Activated CD4-positive, alpha-beta T cell treated with anti-CD3 and anti-CD28 coated beads, Interleukin-2, amount 50 U/mL, for 4 hours (primary cell): ENCODE measurements at regions not wholly inside any gene's neighbourhood (a gene's known extent, or its start where the extent isn't known, plus 50 kb on each side); places are given as distances from the start of the nearest gene placed in this dataset.

ENCODE experiments used
- DNase-seq, 2 experiments: peaks; one replicate each; pipeline ENCODE4 v3.0.0-alpha.2; 2020

DNA sequence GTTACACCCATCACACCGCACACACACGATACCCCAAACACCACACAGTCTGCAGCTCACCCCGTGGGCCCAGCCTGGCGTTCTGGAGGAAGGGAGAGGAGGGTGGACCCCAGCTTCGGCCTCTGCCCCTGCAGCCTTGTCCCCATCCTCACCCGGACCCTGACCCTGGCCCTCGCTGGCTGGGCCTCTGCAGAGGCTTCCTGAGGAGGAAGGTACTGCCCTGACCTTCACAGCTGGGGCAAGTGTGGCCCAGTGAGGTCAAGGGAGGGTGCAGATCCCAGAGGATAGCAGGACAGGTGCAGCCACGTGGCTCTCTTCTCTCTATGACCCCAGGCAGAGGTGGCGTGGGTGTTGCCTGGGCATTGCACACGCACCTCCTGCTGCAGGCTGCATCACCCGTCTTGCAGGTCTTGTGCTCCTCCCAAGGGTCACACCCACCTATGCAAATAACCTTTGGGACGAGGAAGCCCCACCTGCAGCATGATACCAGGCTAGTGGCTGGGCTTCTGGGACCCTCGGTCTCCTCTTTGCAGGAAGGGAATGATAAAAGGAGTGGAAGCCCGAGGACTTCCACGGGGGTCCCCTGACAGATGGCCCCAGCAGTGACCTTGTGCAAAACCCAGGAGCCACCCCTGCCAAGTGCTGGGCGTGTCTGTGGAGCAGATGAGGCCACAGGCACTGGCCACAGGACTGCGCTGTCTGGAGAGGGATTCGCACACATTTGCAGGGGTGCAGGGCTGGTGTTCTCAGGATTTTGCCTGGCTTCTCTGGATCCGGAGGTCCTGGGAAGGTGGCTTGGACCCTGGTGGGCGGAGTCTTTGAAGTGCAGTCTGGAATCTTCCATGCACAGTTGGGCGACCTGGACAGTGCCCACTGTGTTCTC lies 1241.5 kb downstream of the BRD1 start:
- no peak for DNase-seq

DNA sequence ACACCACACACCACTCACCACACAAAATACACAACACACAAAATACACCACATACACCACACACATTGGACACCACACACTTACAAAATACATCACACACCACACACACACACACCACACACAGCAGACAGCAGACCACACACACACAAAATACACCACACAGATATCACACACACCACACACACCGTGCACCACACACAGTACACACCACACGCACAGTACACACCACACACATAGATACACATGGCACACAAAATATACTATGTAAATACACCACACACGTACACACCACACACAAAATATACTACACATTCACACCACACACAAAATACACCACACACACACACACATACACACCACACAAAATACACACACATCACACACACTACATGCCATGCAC lies 1243.5 kb downstream of the BRD1 start:
- no peak for DNase-seq

GRCh38 chr22:48581796-48582469 lies 1245.7 kb downstream of the BRD1 start:
- no peak for DNase-seq

- DNase-seq, result no peak
These were observed 1246.4 kb downstream of the BRD1 start for GRCh38 chr22:48581205-48581766.

DNA sequence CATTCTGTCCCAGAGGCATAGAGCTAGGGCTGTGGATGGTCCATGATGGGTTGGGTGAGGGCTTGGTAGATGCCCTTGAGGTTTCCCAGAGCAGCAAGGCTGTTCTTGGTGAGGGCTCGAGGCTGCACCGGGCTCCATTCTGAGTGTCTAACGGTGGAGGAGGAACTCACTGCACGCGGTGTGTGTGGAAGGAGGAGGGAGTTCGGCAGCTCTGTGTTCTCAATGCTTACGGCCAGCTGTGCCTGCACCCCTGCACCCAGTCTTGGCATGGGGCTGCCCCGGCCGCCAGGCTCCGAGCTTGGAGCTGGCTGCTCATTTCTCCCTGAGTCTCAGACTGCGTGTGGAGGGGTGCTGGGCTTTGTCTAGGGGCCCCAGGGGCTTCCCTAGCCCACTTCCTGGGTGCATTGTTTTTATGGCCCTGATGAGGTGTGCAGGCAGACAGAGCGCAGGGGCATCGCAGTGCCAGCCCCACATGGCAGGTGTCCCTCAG lies 1247.1 kb downstream of the BRD1 start:
- no peak for DNase-seq

DNA sequence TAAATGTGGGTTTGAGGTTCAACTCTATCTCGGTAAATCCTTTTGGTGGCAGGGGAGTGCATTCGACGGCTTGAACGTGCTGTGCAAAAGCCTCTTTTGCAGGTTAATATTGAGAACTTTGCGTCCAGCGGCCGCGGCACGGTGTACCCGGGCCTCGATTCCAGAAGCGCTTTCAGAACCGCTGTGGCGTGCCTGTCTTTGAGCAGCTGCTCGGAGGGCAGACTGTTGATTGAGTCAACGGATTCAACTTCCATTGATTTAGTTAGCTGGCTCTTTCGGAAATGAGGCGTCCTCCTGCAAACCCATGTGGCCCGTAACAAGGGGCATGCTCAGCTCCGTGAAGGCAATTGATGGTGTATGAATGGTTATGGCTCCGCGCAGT lies 1247.8 kb downstream of the BRD1 start:
- DNase-seq, result no peak

DNA sequence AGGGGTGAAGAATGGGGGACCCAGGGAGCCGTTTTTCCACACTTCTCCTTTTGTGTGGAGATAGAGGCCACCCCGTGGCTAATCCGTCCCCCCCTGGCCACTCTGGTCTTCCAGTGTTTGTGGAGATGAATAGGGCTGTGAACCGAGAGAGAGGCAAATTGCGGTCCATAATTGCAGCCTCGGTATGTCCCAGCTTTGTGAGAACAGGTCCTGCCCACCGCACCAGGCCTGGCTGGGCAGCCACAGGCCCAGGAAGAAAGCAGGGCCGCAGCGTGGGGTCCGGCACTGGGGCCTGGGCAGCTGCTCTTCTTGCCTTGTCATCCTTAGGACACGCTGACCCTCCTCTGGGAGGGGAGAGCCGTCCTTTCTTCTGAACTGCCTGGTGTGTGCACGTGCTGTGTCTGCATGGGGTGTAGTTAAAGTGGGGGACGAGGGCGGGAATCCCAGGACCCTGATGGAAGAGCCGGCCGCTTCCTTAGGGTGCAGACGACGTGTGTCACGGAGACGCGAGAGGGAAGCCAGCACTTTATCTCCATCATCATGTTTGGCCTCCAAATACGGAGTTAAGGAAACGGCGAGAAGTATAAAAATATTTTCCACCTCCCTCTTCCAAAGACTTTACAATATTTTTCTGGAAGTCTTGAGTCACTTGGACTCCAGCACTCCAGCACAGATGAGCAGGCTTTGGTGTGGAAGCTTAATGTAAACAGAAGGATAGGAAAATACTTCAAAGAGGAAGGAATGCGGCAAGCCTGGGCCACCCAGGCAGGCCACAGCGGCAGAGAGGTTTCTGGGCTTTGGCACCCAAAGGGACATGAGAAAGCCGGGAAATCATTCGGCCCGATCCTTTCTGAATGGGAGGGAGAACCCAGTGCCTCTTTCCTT lies 1248.4 kb downstream of the BRD1 start:
- DNase-seq, result no peak

DNA sequence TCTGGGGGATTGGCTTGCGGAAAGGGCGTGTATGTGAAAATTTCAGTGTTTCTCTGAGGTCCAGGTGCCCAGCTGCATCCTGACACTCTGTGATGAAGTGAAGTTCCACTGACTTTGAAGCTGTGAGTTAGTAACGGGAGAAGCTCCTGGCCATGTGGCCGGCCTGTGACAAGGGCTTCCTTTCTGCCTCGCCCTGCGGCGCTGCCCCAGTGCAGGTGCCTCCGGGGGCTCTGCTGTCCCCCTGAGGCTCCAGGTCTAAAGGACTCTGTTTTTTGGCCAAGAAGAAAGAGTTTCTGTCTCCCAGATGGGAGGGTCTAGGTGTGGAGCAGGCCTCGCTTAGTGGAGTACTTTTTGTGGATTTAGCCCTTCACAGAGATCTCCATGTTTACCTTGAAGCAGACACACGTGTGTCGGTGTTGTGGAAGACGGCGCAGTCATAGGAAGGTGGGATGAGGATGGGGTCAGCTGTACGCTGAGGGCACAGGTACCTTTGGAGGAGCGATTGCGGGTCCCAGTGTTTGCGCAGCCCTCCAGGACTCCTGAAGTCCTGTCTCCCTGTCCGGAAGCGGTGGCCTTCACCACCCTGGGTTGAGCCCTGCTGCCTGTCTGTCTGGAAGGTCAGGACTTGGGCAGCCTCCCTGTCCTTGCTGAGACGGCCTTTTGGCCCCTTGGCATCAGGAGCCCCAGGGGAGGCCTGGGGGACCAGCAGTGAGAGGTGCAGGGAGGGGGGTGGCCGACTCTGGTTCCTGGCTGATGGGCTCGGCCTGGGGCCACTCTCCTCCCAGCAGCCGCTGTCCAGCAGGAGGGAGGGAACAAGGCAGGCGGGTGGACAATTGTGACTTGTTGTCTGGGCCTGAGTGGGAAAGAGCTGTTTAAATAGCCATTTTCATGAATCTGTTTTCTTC lies 1249.3 kb downstream of the BRD1 start:
- no peak for DNase-seq

DNA sequence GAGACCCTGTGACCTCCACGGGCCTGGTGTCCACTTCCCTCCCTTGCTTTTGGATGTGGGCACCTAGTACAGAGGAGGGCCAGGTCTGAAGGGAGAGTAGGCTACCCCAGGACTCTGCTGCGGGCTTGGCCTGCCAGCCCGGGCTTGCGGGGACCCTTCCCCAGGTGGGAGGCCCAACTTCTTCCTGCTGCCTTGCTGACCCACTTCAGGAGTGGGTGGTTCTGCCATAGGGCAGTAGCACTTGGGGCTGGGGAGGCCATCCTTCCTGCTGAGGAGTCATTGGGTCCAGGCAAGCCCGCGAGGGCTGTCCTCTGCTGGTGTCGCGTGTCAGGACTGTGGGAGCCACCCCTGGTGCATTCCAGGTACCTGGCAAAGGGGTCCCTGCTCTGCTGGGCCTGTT lies 1250.0 kb downstream of the BRD1 start:
- no peak for DNase-seq

DNA sequence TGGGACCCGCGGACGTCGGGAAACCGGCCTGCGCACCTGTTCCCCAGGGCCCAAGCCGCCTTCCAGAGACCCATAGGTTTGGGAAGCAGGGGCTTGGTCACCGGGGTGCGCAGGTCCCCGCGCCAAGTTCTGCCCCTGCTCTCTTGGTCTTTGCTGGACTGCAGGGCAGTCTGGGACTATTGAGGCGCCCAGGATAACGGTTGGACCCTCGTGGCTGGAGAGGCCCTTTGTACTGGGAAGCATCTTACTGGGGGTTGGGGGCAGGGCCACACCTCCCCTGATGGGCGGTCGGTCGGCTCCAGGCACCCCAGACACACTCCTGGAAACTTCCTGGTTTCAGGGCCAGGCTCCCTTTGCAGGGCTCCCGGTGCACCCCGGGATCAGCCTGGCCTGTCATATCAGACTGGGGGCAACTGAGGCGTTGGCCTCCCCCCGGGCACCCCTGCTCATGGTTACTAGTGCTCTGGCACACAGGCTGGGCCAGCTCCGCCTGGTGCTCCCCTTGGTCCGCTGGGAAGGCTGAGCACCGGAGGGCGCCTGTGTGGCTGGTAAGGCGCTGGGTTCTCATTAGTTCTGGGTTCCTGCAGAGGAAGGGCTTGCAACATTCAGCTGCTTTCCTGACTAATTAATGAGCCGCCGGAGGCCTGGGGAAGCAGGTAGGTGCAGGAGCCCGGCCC lies 1250.5 kb downstream of the BRD1 start:
- DNase-seq, result no peak

GRCh38 chr22:48576333-48577013 lies 1251.2 kb downstream of the BRD1 start:
- DNase-seq, result no peak

DNA sequence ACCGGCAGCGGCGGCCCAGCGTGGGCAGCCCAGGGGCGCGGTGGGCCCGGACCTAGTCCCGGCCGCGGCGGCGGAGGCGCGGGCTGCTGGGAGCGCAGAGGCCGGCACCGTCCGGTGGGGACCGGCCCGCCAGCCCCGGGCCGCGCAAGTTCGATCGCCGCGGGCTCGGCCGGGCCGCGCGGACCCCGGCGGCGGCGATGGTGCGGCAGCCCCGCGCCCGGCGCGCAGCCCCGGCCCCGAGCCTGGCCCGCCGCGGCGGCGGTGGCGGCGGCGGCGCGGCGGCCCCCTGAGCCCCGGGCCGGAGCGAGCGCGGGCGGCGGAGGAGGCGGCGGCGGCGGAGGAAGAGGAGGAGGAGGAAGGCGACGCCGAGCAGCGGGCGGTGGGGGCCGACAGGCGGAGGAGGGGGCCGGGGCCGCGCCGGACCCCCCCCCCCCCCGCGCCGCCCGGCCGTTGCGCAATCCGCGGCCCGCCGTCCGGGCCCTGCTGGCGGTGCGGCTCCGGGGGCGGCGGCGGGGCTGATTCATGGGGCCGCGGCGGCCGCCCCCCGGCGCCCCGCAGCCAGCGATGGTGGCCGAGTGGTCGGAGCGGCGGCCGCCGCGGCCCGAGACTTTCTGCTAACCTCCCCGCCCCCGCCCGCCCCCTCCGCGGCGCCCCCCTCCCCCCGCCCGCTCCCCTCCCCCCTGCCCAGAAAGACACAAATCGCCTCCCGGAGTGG lies 1251.9 kb downstream of the BRD1 start:
- DNase-seq, result no peak

DNA sequence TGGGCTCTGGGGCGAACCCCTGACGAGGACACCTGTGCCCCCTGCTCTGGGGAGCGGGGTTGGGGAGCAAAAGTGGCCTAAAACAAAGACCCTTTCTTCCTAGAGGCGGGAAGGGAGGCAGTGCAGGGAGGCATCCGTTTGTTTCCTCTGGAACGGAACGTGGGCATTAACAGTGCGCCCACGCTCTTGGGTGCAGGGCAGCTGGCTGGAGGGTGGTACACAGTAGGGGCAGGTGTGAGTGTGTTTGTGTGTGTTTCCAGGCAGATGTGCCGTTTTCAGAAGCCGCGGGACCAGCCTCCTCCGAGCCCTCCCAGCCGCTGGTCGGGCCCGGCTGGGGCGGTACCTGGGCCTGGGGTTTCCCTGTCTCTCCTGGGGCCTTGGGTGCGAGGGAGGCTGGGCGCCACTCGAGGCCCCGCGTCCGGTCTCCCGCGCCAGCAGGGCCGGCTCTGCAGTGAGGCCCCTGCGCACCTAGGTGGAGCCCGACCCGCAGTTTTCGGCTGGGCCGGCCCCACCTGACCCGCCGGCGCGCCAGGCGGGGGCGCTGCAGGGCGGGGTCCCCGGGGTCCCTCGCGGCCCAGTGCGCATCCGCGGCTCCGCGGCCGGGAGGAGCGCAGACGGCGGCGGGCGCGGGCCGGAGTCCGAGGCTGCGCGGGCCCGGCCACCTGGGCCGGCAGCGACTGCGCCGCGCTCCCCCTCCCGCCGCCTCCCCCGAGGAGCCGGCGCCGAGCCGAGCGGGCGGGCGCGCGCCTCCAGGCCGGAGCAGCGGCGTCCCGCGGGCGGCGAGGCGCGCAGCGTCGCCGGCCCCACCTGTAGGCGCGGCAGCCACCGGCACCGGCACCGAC lies 1252.7 kb downstream of the BRD1 start:
- DNase-seq, result no peak

GRCh38 chr22:48573766-48574165 lies 1253.9 kb downstream of the BRD1 start:
- DNase-seq, result no peak

DNA sequence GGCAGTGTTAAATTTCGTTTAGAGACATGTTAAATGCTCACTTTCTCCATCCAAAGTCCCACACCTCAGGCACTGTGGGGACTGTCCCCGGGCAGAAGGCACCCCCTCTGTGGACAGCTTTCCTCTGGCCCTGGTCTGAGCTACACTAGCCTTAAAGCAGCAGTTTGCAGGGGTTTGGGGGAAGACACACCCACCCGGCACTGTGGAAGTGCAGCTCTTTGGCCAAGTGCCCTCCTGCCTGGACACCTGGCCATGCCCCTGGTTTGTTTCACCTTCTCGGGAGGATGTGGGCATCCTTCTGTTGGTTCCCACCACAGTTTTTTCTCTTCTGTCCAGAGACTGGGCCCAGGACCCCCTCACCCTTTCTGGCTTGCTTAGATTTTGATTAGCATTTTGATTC lies 1254.7 kb downstream of the BRD1 start:
- no peak for DNase-seq

DNA sequence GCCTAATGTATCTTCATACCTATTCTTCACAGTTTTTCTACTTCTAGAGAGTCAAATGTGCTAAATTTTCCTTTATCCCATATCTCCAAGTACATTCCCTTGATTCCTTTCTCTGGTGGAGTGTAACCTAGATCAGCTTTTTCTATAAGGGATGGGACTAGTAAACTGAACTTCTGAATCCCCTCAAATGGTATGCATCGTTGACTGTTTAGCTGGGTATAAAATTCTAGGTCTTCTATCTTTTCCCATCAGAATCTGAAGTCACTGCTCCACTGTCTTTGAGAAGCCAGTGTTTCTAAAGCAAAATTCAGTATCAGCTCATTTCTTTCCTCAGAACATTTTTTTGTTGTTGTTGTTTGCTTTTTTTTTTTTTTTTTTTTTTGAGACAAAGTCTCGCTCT lies 1256.8 kb downstream of the BRD1 start:
- no peak for DNase-seq

DNA sequence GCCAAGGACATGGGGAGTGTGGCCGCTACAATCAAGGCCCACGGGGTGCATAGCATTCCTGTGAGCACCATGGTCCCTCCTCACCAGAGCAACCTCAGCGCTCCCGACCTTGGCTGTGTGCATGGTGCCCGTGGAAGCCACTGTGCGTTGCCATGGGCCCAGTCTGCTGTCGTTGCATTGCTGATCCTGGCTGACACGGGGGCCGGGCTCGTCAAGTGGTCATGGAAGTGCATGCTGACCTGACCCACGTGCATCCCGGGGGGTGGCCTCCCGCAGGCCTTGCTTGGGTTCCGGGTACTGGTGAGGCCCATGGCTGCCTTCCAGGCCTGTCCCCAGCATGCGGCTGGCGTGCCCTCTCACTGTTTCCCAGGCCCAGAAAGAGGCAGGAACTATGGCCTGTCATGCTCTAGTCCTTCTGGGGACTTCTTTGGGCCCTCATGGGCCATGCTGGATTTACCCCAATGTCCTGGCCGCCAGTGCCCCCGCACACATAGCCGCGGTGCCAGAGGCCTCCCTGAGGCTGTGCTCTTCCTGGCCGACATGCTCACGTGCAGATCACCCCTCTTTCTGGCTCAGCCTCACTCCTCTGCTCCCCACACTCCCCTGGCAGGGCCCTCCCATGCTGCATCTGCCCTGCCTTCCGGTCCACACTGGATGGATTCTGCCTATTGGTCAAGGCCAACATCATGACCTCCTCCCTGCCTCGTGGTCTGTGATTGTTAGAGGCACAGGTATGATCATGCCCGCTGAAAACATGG lies 1258.0 kb downstream of the BRD1 start:
- DNase-seq, result no peak

DNA sequence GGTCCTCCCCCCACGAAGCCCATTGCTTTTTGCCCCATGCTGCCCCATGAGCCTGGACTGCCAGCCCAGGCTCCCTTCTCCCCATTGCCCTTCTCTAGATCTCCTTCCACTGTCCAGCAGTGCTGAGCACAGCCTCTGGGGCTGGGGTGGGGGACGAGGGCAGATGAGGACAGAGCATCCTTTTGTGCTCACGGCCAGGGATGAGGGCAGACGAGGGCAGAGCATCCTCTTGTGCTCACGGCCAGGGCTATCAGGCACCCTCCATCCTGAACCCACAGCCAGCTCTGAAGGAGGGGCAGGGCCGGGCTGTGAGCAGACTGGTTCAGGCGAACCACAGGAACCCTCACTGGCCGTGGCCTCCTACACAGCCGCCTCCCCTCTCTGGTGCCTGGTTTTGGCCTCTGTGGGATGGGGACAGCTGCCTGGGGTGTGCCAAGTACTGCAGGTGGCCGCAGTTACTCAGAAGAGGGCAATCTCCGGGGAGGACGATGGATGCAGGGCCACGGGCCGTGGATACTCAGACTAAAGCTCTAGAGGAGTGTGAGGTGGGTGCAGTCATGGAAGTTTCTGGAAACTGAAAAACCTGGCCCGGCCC lies 1258.8 kb downstream of the BRD1 start:
- DNase-seq, result no peak
